NT2/D1 (cell line): ENCODE measurements at regions not wholly inside any gene's neighbourhood (a gene's known extent, or its start where the extent isn't known, plus 50 kb on each side); places are given as distances from the start of the nearest gene placed in this dataset.

Source experiments
- SUZ12 ChIP-seq: IDR thresholded peaks from 2 replicates; pipeline ENCODE4 v1.6.1; 2011; ENCODE audit not compliant: insufficient read length, insufficient read depth; ENCODE audit errors: extremely low read depth
- YY1 ChIP-seq: IDR thresholded peaks from 2 replicates; pipeline ENCODE4 v1.6.1; 2011; ENCODE audit not compliant: insufficient read length, insufficient read depth
- ZNF274 ChIP-seq: IDR thresholded peaks from 2 replicates; pipeline ENCODE4 v1.6.1; 2011; ENCODE audit warnings: mild to moderate bottlenecking, low read depth, low read length

GRCh38 chrX:829145-829544 lies 198.6 kb downstream of the SHOX start:
- TF ChIP-seq ZNF274, result no peak
- no peak for TF ChIP-seq YY1
- no peak for TF ChIP-seq SUZ12
